Stimulated activated naive CD4-positive, alpha-beta T cell (primary cell): ENCODE measurements at regions not wholly inside any gene's neighbourhood (a gene's known extent, or its start where the extent isn't known, plus 50 kb on each side); places are given as distances from the start of the nearest gene placed in this dataset.

ENCODE experiments used
- DNase-seq, 6 experiments: peaks; one replicate each; lab custom pipeline; 2025; lab: John Stamatoyannopoulos, UW

GRCh38 chr5:166293892-166294291, 1997.6 kb upstream of the WWC1 start:
- DNase-seq = no peak

DNA sequence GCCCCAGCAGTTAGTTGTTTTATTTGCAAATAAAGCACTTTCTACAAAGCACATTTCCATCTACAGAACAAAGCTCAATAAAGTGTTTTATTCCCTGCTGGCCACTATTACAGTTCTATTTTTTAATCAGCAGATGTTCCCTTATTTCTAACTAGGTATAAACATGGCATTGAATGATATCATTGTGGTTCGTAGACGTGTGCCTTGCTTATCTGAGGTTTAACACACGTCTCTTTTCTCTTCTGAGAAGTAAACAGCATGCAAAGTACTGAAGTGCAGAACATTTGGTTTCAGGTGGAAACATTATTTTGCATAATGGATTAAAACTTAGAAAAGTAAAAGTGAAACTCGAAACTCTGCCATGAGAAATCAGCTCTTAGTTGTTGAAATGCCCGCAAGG, 1989.3 kb upstream of the WWC1 start:
- DNase-seq = no peak

- DNase-seq = no peak
These were observed 1974.0 kb upstream of the WWC1 start for GRCh38 chr5:166317425-166317824.

GRCh38 chr5:166320920-166321480, 1970.4 kb upstream of the WWC1 start:
- DNase-seq = no peak

- DNase-seq = no peak
These were observed 1967.1 kb upstream of the WWC1 start for GRCh38 chr5:166324372-166324771.

GRCh38 chr5:166329149-166329800, 1962.2 kb upstream of the WWC1 start:
- DNase-seq = no peak

DNA sequence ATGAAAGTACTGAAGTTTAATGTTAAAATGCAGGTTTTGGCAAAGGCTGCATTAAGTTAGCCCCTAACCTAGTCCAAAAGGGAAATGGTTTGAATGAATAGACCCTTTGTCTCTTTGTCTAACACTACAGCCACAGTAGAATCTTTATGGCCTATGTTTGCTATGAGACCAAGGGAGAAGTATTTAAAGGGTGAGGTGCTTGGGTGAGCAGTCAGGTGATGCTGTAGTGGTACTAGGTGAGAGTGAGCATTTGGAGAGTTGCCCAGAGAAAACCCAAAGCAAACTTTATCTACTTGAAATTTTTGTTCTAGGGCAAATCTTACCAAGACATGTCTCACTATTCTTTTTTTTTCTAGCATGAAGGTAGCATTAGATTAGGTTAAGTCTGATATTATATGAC, 1961.4 kb upstream of the WWC1 start:
- DNase-seq = no peak

- DNase-seq = no peak
These were observed 1959.9 kb upstream of the WWC1 start for GRCh38 chr5:166331521-166331920.

DNA sequence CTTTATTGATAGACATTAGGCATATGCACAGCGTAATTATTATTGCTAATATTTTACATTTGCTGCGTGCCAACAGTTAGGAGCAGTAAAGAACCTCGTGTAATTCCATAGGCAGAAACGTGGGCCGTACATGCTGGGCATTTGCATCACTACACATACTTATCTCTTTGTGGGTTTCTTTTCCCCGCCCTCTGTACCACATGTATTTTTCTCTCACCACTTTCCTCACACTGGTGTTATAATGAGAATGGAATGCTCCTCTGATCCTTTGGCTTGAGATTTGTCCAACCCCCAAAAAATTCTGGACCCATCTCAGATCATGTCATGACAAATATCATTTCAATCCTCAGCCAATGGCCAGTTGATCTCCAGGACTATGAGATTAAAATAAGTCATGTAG, 1952.6 kb upstream of the WWC1 start:
- no peak for DNase-seq

DNA sequence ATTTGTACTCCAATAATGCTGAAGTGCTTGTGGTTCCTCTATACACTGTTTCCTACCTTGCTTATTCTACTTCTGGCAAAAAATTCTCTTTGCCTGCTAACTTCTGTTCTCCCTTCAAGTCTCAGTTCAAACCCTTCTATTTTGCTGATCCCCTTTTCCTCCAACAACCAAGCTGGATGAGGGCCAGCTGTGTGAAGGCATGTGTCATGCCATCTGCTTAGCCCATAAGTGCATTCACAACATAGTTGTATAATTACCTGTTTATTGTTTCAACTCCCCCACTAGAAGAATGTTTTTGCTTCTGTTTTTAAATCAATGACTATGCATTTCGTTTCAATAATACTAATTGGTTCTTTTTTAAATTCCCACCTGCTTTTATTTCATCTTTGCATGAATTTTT, 1951.4 kb upstream of the WWC1 start:
- DNase-seq = no peak

- no peak for DNase-seq
These were observed 1949.6 kb upstream of the WWC1 start for GRCh38 chr5:166341740-166342337.

- no peak for DNase-seq
These were observed 1949.0 kb upstream of the WWC1 start for GRCh38 chr5:166342402-166342801.

- no peak for DNase-seq
These were observed 1944.6 kb upstream of the WWC1 start for GRCh38 chr5:166346726-166347374.

DNA sequence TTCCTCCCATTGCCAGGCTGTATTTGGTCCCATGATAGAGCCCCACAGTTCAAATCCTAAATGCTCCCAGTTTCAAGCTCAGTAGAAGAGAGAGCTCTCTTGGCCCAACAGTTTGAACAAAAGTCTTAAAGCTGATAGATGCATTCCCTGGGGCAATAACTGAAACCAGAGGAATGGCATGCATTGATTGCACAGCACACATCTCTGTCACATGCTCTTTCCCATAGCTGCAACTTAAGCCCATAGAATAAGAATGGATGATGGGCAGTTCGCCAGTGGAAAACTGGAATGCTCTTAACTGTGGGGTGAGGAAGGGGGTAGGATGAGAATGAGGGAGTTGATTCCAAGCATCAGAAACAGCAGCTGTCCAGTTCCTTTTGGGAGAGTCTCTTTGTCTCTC, 1942.4 kb upstream of the WWC1 start:
- DNase-seq = no peak

DNA sequence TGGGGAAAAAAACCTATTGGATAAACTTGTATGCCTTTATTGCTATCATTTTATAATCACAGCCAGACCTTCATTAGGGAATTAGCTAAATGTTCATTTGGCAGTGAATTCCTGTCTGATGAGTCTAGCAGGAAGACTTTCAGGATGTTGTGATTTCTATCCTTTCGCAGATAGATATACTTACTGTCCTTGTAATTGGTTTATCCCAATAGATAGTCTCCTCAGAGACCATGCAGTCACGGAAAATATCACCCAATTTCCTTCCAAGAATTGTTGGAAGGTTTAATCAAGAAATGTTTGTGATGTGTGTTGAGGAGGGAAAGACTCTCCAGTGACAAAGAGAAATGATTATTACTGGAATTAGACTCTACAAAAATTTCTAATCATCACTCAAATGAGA, 1937.9 kb upstream of the WWC1 start:
- DNase-seq = no peak

- no peak for DNase-seq
These were observed 1937.1 kb upstream of the WWC1 start for GRCh38 chr5:166354332-166354731.

DNA sequence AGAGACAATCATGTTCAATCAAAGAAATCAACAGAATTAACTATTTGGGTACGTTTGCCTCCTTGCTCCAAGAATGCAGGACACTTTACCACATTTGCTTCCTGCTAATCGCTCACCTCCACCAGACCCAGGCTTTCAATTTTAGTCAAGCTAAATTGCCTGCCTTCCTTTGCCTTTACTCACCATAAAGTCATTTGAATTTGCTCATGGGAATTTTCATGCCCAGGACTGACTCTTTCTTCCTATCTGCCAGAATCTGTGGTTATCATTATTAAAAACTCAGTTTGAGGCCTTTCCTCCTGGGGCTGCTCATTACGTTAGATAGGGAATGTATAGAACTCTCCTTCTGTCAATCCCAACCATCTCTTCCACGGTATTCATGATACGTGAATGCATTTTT, 1935.3 kb upstream of the WWC1 start:
- DNase-seq = no peak

DNA sequence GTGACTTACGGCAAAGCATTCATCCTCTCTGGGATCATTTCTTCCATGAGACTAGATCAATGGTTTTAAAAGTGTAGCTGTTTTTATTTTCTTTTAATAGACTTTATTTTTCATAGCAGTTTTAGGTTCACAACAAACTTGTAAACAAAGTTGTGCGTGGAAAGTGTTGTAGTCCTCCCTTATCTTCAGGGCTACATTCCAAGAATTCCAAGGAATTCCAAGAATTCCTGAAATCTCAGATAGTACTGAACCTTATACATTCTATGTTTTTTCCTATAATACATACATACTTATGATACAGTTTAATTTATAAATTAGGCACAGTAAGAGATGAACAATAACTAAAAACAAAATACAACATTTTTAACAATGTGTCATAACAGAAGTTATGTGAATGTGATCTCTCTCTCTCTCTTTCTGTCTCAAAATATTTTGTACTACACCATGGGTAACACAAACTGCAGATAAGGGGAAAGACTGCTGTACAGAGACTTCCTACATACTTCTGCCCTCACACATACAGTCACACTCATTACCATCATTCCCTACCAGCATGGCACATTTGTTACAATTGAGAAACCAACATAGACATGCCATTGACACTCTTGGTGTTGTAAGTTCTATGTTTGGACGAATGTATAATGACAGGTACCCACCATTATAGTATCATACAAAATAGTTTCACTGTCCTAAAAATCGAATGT, 1933.2 kb upstream of the WWC1 start:
- no peak for DNase-seq

DNA sequence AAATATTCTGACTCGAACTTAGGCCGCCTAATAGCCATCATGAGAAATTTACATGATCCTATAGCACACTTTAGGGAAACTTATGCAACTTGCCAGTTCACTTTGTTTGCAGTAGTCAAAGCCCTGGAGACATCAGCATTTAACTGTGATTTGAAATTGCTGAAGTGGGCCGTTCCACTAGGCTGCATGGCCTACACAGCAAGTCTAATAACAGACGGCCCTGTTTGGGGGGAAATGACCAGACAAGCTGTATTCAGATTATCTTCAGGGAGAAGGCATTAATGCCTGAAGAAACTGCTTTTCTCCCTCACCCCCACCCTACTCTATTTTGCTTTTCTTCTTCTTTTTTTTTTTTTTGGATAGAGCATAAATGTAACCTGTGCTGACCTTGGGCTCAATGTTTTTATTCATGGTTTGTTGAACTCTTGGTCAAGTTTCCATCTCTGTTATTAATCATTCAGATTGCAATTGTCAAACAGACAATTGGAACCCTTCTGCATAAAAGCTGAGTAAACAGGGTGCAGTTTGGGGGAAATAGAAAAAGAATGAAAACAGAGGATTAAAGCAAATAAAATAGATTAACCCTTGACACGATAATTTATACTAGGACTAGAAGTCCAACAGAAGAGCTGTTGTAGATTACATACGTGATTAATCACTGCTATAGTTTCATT, 1928.2 kb upstream of the WWC1 start:
- no peak for DNase-seq

DNA sequence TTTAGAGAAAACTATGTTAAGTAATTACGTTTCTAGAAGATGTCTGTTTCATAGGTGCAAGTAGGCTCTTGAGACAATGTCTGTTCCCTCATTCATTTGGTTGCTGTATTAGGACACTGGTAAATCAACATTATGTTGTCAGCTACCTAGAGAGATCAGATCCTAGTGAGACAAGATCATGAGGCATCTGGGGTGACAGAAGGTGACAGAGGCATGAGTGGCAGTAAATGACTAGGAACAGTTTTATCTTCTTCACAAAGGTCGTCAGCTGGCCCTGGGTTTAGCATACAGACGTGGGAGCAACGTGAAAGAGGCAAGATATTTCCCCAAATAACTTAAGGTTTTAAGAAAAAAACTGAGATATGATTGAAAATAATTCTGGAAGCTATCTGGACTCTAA, 1926.3 kb upstream of the WWC1 start:
- no peak for DNase-seq

GRCh38 chr5:166367391-166367790, 1924.1 kb upstream of the WWC1 start:
- DNase-seq = no peak

DNA sequence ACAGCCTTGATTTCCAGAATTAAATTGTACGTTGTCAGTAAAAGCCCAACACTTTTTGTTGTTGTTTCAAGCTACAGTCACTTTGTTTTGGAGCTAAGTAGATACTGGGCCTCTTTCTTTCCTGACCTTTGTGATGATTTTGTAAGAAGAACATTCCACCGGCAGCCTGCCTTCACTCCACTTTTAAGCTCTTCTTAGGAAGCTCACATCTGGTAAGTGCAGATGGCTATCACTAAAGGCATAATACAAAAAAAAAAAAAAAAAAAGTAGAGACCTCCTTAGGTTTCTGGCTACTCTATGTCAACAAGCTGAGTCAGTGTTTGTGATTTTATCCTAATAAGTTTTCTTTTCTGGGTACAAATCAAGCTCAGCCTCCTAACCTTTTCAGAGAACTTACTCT, 1922.1 kb upstream of the WWC1 start:
- DNase-seq = no peak
